Upper lobe of left lung (tissue), 6 donors: ENCODE measurements at regions not wholly inside any gene's neighbourhood (a gene's known extent, or its start where the extent isn't known, plus 50 kb on each side); places are given as distances from the start of the nearest gene placed in this dataset.

Experiments
- ATAC-seq, 2 donors: fragments of 200-7000 bp; cut with Tn5 transposase; one replicate each; pipeline ENCODE4 v1.9.1; 2022; ENCODE audit warnings: mild to moderate bottlenecking in 2 of 2, moderate library complexity in 2 of 2; ENCODE audit not compliant: low FRiP score in 2 of 2
- DNase-seq, 2 donors: peaks; one replicate each; pipeline ENCODE4 v3.0.0-alpha.2; 2019 to 2020
- H3K27ac ChIP-seq, 4 donors: fragments of 200-600 bp; sonication (generic); one replicate each; pipeline ENCODE4 v1.5.1; 2016 to 2019
- H3K27me3 ChIP-seq, 4 donors: fragments of 200-600 bp; sonication (generic); one replicate each; pipeline ENCODE4 v1.5.1; 2017 to 2019
- H3K36me3 ChIP-seq, 4 donors: fragments of 200-600 bp; sonication (generic); one replicate each; pipeline ENCODE4 v1.5.1; 2016 to 2019
- H3K4me1 ChIP-seq, 4 donors: fragments of 200-600 bp; sonication (generic); one replicate each; pipeline ENCODE4 v1.5.1; 2018 to 2019
- H3K4me3 ChIP-seq, 4 donors: fragments of 200-600 bp; sonication (generic); one replicate each; pipeline ENCODE4 v1.5.1; 2017 to 2019; ENCODE audit warnings: mild to moderate bottlenecking in 2 of 4, moderate library complexity in 1 of 4
- H3K9me3 ChIP-seq, 4 donors: fragments of 200-600 bp; sonication (generic); one replicate each; pipeline ENCODE4 v1.5.1; 2018 to 2019
- EP300 ChIP-seq, 4 donors: sonication (generic); formaldehyde crosslinking; IDR thresholded peaks; one replicate each; pipeline ENCODE4 v1.5.1; 2017; ENCODE audit warnings: antibody characterized with exemption in 4 of 4, control low read depth in 2 of 4
- POLR2A ChIP-seq, 4 donors: fragments of 450-650 bp; IDR thresholded peaks; one replicate each; pipeline ENCODE4 v1.5.1; 2016 to 2017; ENCODE audit warnings: antibody characterized with exemption in 4 of 4, mild to moderate bottlenecking in 2 of 4
- POLR2AphosphoS5 ChIP-seq, 2 donors: sonication (generic); formaldehyde crosslinking; IDR thresholded peaks; one replicate each; pipeline ENCODE4 v1.5.1; 2017; ENCODE audit warnings: antibody characterized with exemption in 2 of 2
- WGBS, 2 donors: methylation state at CpG; one replicate each; pipeline ENCODE4 v1.1.5; 2017 to 2018; 5-methylcytosine and 5-hydroxymethylcytosine counted together
- TF ChIP-seq, protein P1 (sequence below), 6 experiments: fragments of 450-650 bp in 4 of 6; fragments of 200-600 bp in 2 of 6; sonication (generic) in 2 of 6; IDR thresholded peaks; one replicate each; pipeline ENCODE4 v1.5.1; 2016 to 2019; ENCODE audit warnings: antibody characterized with exemption in 6 of 6
- donor health status: DM: no; HTN: no; CAD: no; lungs with moderate emphysema.
- donor health status: DM: no; HTN: yes; CAD: no; lungs with severe emphysema.

DNA sequence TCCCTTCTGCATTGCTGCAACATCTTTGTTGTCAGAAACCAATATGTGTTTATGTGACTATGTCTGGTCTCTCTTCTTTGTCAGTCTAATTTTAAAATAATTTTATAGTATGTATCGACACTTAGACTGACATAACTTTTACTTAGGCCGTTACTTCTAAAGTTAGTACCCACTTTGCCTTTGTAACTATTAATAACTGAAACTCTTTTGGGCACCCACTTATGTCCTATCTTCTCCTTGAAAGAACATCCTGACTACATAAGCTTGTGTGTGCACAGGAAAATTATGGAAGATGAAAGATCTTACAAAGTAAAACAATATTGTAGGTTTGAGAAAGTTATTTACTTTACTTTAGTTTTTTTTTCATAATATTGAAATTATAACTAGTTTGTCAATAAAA is 230.4 kb upstream of the CCDC179 start:
- WGBS, 2 donors = 77 to 87% methylated on average over 2 of the region's 2 CpGs
- TF ChIP-seq POLR2A (IDR thresholded peaks at IDR 0.05) (no peak), EP300 (IDR thresholded peaks at IDR 0.05) (no peak), POLR2AphosphoS5 (IDR thresholded peaks at IDR 0.05) (no peak)
- TF ChIP-seq, protein P1, sequence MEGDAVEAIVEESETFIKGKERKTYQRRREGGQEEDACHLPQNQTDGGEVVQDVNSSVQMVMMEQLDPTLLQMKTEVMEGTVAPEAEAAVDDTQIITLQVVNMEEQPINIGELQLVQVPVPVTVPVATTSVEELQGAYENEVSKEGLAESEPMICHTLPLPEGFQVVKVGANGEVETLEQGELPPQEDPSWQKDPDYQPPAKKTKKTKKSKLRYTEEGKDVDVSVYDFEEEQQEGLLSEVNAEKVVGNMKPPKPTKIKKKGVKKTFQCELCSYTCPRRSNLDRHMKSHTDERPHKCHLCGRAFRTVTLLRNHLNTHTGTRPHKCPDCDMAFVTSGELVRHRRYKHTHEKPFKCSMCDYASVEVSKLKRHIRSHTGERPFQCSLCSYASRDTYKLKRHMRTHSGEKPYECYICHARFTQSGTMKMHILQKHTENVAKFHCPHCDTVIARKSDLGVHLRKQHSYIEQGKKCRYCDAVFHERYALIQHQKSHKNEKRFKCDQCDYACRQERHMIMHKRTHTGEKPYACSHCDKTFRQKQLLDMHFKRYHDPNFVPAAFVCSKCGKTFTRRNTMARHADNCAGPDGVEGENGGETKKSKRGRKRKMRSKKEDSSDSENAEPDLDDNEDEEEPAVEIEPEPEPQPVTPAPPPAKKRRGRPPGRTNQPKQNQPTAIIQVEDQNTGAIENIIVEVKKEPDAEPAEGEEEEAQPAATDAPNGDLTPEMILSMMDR (IDR thresholded peaks at IDR 0.05) = no peak

GRCh38 chr11:23095650-23096189 is 235.4 kb upstream of the CCDC179 start:
- no peaks in the 10 kb centered on the region for H3K36me3 ChIP-seq
- ATAC-seq (no peak), DNase-seq (no peak)
- no peaks in the 10 kb centered on the region for H3K9me3 ChIP-seq
- 88 to 90% methylated on average over 2 of the region's 2 CpGs for WGBS, 2 donors
- H3K27me3 ChIP-seq = no peaks in the 10 kb centered on the region
- H3K27ac ChIP-seq = no peak overlapping the region
- TF ChIP-seq POLR2A (IDR thresholded peaks at IDR 0.05) = no peak
- TF ChIP-seq, protein P1 (IDR thresholded peaks at IDR 0.05) = no peak
- no peak for TF ChIP-seq EP300 (IDR thresholded peaks at IDR 0.05)
- no peak for TF ChIP-seq POLR2AphosphoS5 (IDR thresholded peaks at IDR 0.05)
- no peaks in the 10 kb centered on the region for H3K4me1 ChIP-seq
- no peak overlapping the region for H3K4me3 ChIP-seq

More for the DNA sequence above, 230.4 kb upstream of the CCDC179 start:
- no peak overlapping the region for H3K4me3 ChIP-seq
- H3K27ac ChIP-seq = no peak overlapping the region
- DNase-seq (no peak), ATAC-seq (no peak)
- no peaks in the 10 kb centered on the region for H3K4me1 ChIP-seq
- no peaks in the 10 kb centered on the region for H3K36me3 ChIP-seq
- no peaks in the 10 kb centered on the region for H3K9me3 ChIP-seq
- no peaks in the 10 kb centered on the region for H3K27me3 ChIP-seq

DNA sequence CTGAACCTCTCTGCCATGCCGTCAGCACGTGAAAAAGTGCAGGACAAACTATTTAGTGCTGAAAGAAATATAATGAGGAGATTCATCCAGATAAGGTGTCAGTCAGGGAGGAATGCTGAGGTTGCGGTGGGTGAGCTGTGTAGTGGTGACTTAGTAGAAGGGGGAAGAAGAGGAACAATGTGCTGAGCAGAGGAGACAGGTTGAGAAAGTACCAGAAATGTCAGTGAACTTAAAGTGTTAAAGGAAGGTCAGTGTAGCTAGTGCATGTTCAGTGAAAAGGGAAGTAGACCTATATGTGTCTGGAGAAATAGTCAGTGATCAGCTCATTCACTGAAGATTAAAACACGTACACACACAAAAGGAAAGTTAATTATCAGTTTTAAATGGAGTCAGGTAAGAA is 237.6 kb upstream of the CCDC179 start:
- Histone ChIP-seq H3K36me3 (no peaks in the 10 kb centered on the region), H3K27me3 (no peaks in the 10 kb centered on the region), H3K9me3 (no peaks in the 10 kb centered on the region), H3K4me1 (no peaks in the 10 kb centered on the region), H3K4me3 (no peak overlapping the region), H3K27ac (no peak overlapping the region)
- TF ChIP-seq, protein P1 (IDR thresholded peaks at IDR 0.05) = no peak
- TF ChIP-seq EP300 (IDR thresholded peaks at IDR 0.05) = no peak
- no peak for TF ChIP-seq POLR2AphosphoS5 (IDR thresholded peaks at IDR 0.05)
- TF ChIP-seq POLR2A (IDR thresholded peaks at IDR 0.05) = no peak
- ATAC-seq = no peak
- DNase-seq = no peak
- WGBS, 2 donors = 49 to 70% methylated on average over 3 to 4 of the region's 4 CpGs

GRCh38 chr11:23099256-23099655 is 239.0 kb upstream of the CCDC179 start:
- no peak overlapping the region for H3K27ac ChIP-seq
- H3K36me3 ChIP-seq = no peaks in the 10 kb centered on the region
- no peak for DNase-seq
- H3K4me1 ChIP-seq = no peaks in the 10 kb centered on the region
- no peaks in the 10 kb centered on the region for H3K27me3 ChIP-seq
- 81 to 87% methylated on average over 1 of the region's 1 CpG for WGBS, 2 donors
- no peak for ATAC-seq
- no peak overlapping the region for H3K4me3 ChIP-seq
- H3K9me3 ChIP-seq = no peaks in the 10 kb centered on the region
- TF ChIP-seq, protein P1 (IDR thresholded peaks at IDR 0.05) = no peak
- TF ChIP-seq POLR2A (IDR thresholded peaks at IDR 0.05) (no peak), POLR2AphosphoS5 (IDR thresholded peaks at IDR 0.05) (no peak), EP300 (IDR thresholded peaks at IDR 0.05) (no peak)

DNA sequence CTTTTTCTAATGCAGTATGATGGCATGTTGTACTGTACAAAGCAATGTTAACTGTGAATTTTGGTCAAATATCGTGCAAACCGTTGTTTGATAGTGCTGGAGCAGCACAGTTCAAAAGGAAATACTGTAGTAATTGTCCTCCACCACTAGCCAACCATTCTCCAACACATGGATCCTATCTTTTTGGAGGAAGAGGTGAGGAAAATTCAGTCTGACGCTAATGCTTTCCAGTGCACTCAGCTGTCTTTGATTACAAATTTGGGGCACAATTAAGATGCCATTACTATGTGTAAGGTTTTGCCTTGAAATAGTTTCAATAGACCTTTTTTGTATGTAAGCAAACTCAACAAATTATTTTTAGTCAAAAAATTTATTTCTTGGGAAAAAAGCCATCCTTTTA is 240.5 kb upstream of the CCDC179 start:
- Histone ChIP-seq H3K36me3 (no peaks in the 10 kb centered on the region), H3K4me1 (no peaks in the 10 kb centered on the region), H3K9me3 (no peaks in the 10 kb centered on the region), H3K27ac (no peak overlapping the region), H3K27me3 (no peaks in the 10 kb centered on the region), H3K4me3 (no peak overlapping the region)
- TF ChIP-seq POLR2AphosphoS5 (IDR thresholded peaks at IDR 0.05) (no peak), EP300 (IDR thresholded peaks at IDR 0.05) (no peak), POLR2A (IDR thresholded peaks at IDR 0.05) (no peak)
- TF ChIP-seq, protein P1 (IDR thresholded peaks at IDR 0.05) = no peak
- DNase-seq (no peak), ATAC-seq (no peak)
- WGBS, 2 donors = 86 to 95% methylated on average over 3 of the region's 3 CpGs
